ENCODE measurements at regions not wholly inside any gene's neighbourhood (a gene's known extent, or its start where the extent isn't known, plus 50 kb on each side); places are given as distances from the start of the nearest gene placed in this dataset.

DNA sequence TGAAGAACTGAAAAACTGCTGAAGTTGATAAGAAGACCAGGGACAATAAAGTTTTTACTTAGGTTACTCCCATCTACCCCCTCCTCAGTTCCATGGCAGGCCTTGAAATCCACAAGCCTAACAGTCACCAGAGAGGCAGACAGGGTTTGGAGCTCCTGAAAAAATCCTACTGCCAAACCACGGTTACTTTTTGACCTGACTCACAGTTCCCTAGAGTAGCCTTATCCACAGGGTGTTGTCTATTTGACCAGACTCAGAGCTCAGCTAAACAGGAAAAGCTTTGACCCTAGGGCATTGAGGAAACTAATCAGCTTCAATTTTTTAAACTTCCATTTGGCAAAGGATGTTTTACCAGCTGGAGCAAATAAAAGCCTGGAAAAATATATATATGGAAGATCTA lies 257.7 kb upstream of the NT5E start:
- TF ChIP-seq POLR2AphosphoS5 (IDR thresholded peaks at IDR 0.05; ENCODE audit: low read depth, low read length) (no peak), POLR2A (IDR thresholded peaks at IDR 0.05; ENCODE audit: low read depth, low read length) (no peak), TAF1 (IDR thresholded peaks at IDR 0.05; ENCODE audit: borderline replicate concordance, low read depth, low read length) (no peak)

Measured in GM12892 (cell line).